SK-N-SH (cell line): ENCODE measurements at regions not wholly inside any gene's neighbourhood (a gene's known extent, or its start where the extent isn't known, plus 50 kb on each side); places are given as distances from the start of the nearest gene placed in this dataset.

Experiments used
- CTCF ChIP-seq: fragments of 200-600 bp; sonication (generic); IDR thresholded peaks from 2 replicates; pipeline ENCODE4 v1.6.1; 2017; ENCODE audit warnings: antibody characterized with exemption, mild to moderate bottlenecking, moderate library complexity
- MAX ChIP-seq: IDR thresholded peaks from 2 replicates; pipeline ENCODE4 v1.4.0; 2012; ENCODE audit warnings: low read depth
- SMC3 ChIP-seq: IDR thresholded peaks from 2 replicates; pipeline ENCODE4 v1.6.1; 2012; ENCODE audit warnings: low read depth, low read length, improper control_type of control experiment

GRCh38 chr7:106966121-106966520, 78.4 kb upstream of the PRKAR2B start:
- TF ChIP-seq SMC3 = no peak
- no peak for TF ChIP-seq CTCF
- TF ChIP-seq MAX = no peak
